Upper lobe of left lung (tissue), 6 donors: ENCODE measurements at regions not wholly inside any gene's neighbourhood (a gene's known extent, or its start where the extent isn't known, plus 50 kb on each side); places are given as distances from the start of the nearest gene placed in this dataset.
"Not testable (repeated sequence)": the region's sequence is repeated elsewhere in the genome, so short reads cannot be mapped to it uniquely, and the experiment has no call there.

ENCODE experiments used
- ATAC-seq, 2 donors: fragments of 200-7000 bp; cut with Tn5 transposase; one replicate each; pipeline ENCODE4 v1.9.1; 2022; ENCODE audit warnings: mild to moderate bottlenecking in 2 of 2, moderate library complexity in 2 of 2; ENCODE audit not compliant: low FRiP score in 2 of 2
- DNase-seq, 2 donors: peaks; one replicate each; pipeline ENCODE4 v3.0.0-alpha.2; 2019 to 2020
- H3K27ac ChIP-seq, 4 donors: fragments of 200-600 bp; sonication (generic); one replicate each; pipeline ENCODE4 v1.5.1; 2016 to 2019
- H3K27me3 ChIP-seq, 4 donors: fragments of 200-600 bp; sonication (generic); one replicate each; pipeline ENCODE4 v1.5.1; 2017 to 2019
- H3K36me3 ChIP-seq, 4 donors: fragments of 200-600 bp; sonication (generic); one replicate each; pipeline ENCODE4 v1.5.1; 2016 to 2019
- H3K4me1 ChIP-seq, 4 donors: fragments of 200-600 bp; sonication (generic); one replicate each; pipeline ENCODE4 v1.5.1; 2018 to 2019
- H3K4me3 ChIP-seq, 4 donors: fragments of 200-600 bp; sonication (generic); one replicate each; pipeline ENCODE4 v1.5.1; 2017 to 2019; ENCODE audit warnings: mild to moderate bottlenecking in 2 of 4, moderate library complexity in 1 of 4
- H3K9me3 ChIP-seq, 4 donors: fragments of 200-600 bp; sonication (generic); one replicate each; pipeline ENCODE4 v1.5.1; 2018 to 2019
- CTCF ChIP-seq, 6 experiments: fragments of 450-650 bp in 4 of 6; fragments of 200-600 bp in 2 of 6; sonication (generic) in 2 of 6; IDR thresholded peaks; one replicate each; pipeline ENCODE4 v1.5.1; 2016 to 2019; ENCODE audit warnings: antibody characterized with exemption in 6 of 6
- EP300 ChIP-seq, 4 donors: sonication (generic); formaldehyde crosslinking; IDR thresholded peaks; one replicate each; pipeline ENCODE4 v1.5.1; 2017; ENCODE audit warnings: antibody characterized with exemption in 4 of 4, control low read depth in 2 of 4
- POLR2A ChIP-seq, 4 donors: fragments of 450-650 bp; IDR thresholded peaks; one replicate each; pipeline ENCODE4 v1.5.1; 2016 to 2017; ENCODE audit warnings: antibody characterized with exemption in 4 of 4, mild to moderate bottlenecking in 2 of 4
- POLR2AphosphoS5 ChIP-seq, 2 donors: sonication (generic); formaldehyde crosslinking; IDR thresholded peaks; one replicate each; pipeline ENCODE4 v1.5.1; 2017; ENCODE audit warnings: antibody characterized with exemption in 2 of 2
- WGBS, 2 donors: methylation state at CpG; one replicate each; pipeline ENCODE4 v1.1.5; 2017 to 2018; 5-methylcytosine and 5-hydroxymethylcytosine counted together
- donor health status: DM: no; HTN: no; CAD: no; lungs with moderate emphysema.
- donor health status: DM: no; HTN: yes; CAD: no; lungs with severe emphysema.

- TF ChIP-seq CTCF (IDR thresholded peaks at IDR 0.05) (no peak), POLR2AphosphoS5 (IDR thresholded peaks at IDR 0.05) (no peak), EP300 (IDR thresholded peaks at IDR 0.05) (no peak), POLR2A (IDR thresholded peaks at IDR 0.05) (no peak)
- Histone ChIP-seq H3K27ac (no peak overlapping the region), H3K9me3 (no peaks in the 10 kb centered on the region), H3K27me3 (no peaks in the 10 kb centered on the region), H3K4me1 (no peaks in the 10 kb centered on the region), H3K36me3 (no peaks in the 10 kb centered on the region), H3K4me3 (no peak overlapping the region)
- DNase-seq (no peak), ATAC-seq (no peak)
- 56 to 75% methylated on average over 7 to 8 of the region's 8 CpGs for WGBS, 2 donors
Observed at GRCh38 chr14:97117693-97118092, 320.5 kb downstream of the VRK1 start.

GRCh38 chr14:97120204-97120603 is 323.0 kb downstream of the VRK1 start:
- WGBS, 2 donors, result 69 to 74% methylated on average over 3 of the region's 3 CpGs
- H3K4me3 ChIP-seq, result no peak overlapping the region
- no peaks in the 10 kb centered on the region for H3K9me3 ChIP-seq
- no peak for ATAC-seq
- no peaks in the 10 kb centered on the region for H3K27me3 ChIP-seq
- TF ChIP-seq EP300 (IDR thresholded peaks at IDR 0.05) (no peak), CTCF (IDR thresholded peaks at IDR 0.05) (no peak), POLR2AphosphoS5 (IDR thresholded peaks at IDR 0.05) (no peak), POLR2A (IDR thresholded peaks at IDR 0.05) (no peak)
- no peak overlapping the region for H3K27ac ChIP-seq
- DNase-seq, result no peak
- no peaks in the 10 kb centered on the region for H3K36me3 ChIP-seq
- no peaks in the 10 kb centered on the region for H3K4me1 ChIP-seq

- Histone ChIP-seq H3K4me3 (no peak overlapping the region), H3K27me3 (no peaks in the 10 kb centered on the region), H3K36me3 (no peaks in the 10 kb centered on the region), H3K27ac (no peak overlapping the region), H3K4me1 (no peaks in the 10 kb centered on the region), H3K9me3 (no peaks in the 10 kb centered on the region)
- ATAC-seq (no peak), DNase-seq (no peak)
- TF ChIP-seq EP300 (IDR thresholded peaks at IDR 0.05) (no peak), POLR2A (IDR thresholded peaks at IDR 0.05) (no peak), POLR2AphosphoS5 (IDR thresholded peaks at IDR 0.05) (no peak), CTCF (IDR thresholded peaks at IDR 0.05) (no peak)
- WGBS, 2 donors, result 20 to 67% methylated on average over 1 to 2 of the region's 2 CpGs
Observed at GRCh38 chr14:97120611-97121031, 323.4 kb downstream of the VRK1 start.

GRCh38 chr14:97129639-97130038 is 332.5 kb downstream of the VRK1 start:
- no peak overlapping the region for H3K27ac ChIP-seq
- TF ChIP-seq EP300 (IDR thresholded peaks at IDR 0.05) (no peak), POLR2AphosphoS5 (IDR thresholded peaks at IDR 0.05) (no peak), POLR2A (IDR thresholded peaks at IDR 0.05) (no peak)
- H3K4me3 ChIP-seq, result no peak overlapping the region
- no peak for DNase-seq
- ATAC-seq, result no peak
- WGBS, 2 donors, result 93 to 95% methylated on average over 2 of the region's 2 CpGs
- no peaks in the 10 kb centered on the region for H3K4me1 ChIP-seq
- H3K36me3 ChIP-seq, result no peaks in the 10 kb centered on the region
- H3K9me3 ChIP-seq, result no peaks in the 10 kb centered on the region
- H3K27me3 ChIP-seq, result no peaks in the 10 kb centered on the region

- H3K27me3 ChIP-seq, ATAC-seq, H3K27ac ChIP-seq, H3K36me3 ChIP-seq, H3K4me3 ChIP-seq, H3K9me3 ChIP-seq, DNase-seq, H3K4me1 ChIP-seq: not testable (repeated sequence)
- 83 to 94% methylated on average over 1 of the region's 1 CpG for WGBS, 2 donors
Observed at GRCh38 chr14:97135847-97136246, 338.7 kb downstream of the VRK1 start.

GRCh38 chr14:97137705-97138104 is 340.5 kb downstream of the VRK1 start:
- Histone ChIP-seq H3K4me1 (no peaks in the 10 kb centered on the region), H3K4me3 (no peak overlapping the region), H3K27ac (no peak overlapping the region), H3K27me3 (no peaks in the 10 kb centered on the region), H3K9me3 (no peaks in the 10 kb centered on the region), H3K36me3 (no peaks in the 10 kb centered on the region)
- WGBS, 2 donors, result 62 to 69% methylated on average over 7 of the region's 7 CpGs
- DNase-seq (no peak), ATAC-seq (no peak)
- no peak for TF ChIP-seq POLR2AphosphoS5 (IDR thresholded peaks at IDR 0.05)
- TF ChIP-seq EP300 (IDR thresholded peaks at IDR 0.05), result no peak
- TF ChIP-seq POLR2A (IDR thresholded peaks at IDR 0.05), result no peak
- no peak for TF ChIP-seq CTCF (IDR thresholded peaks at IDR 0.05)
